HT-29 (cell line): ENCODE measurements at regions not wholly inside any gene's neighbourhood (a gene's known extent, or its start where the extent isn't known, plus 50 kb on each side); places are given as distances from the start of the nearest gene placed in this dataset.

ENCODE experiments used
- DNase-seq: peaks from one replicate; pipeline ENCODE4 v3.0.0-alpha.2; 2015; ENCODE audit warnings: low spot score

DNA sequence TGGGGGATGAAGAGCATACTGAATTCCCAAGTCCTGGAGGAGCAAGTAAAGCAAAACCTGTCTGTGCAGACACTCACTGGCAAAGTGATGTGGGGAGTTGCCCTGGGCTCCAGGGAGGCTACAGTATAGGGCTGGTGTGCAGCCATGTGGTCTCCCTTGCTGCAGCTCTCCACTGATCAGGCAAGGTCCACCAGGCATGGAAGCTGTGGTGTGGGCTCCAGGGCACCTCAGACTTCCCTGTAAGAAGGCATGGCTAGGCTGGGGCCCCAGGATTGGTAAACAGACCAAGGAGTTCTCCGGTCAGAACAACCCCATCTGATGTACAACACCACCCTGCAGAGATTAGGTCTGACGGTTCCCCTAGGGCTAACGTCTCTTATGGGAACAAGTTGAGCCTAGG, 241.9 kb upstream of the NDST4 start:
- no peak for DNase-seq

DNA sequence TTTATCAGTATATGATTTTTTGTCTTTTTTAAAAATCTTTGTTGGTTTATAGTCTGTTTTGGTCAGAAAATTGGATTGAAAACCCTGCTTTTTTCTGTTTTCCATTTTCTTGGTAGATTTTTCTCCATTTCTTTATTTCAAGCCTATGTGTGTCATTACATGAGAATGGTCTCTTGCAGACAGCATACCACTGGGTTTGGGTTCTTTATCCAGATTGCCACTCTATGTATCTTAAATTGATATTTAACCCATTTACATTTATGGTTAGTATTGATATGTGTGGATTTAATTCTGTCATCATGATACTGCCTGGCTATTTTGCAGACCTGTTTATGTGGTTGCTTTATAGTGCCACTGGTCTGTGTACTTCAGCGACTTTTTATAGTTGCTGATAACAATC, 239.9 kb upstream of the NDST4 start:
- DNase-seq: no peak

DNA sequence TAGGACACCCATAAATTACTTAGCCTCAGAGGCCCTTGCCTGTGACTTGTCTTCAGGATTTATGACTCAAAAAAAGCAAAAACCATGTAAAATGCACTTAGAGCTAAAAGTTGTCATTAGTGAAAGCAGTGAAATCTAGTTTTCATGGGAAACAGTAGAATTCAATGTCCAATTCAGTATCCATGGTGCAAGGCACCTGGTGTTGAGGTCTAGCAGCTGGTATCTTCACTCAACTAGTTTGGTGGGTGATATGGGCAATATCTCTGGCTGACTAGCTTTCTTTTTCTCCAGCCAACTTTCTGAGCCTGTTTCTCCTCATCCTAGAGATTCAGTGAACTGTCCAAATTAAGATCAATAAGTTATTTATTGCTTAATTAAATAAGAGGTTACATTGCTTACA, 229.8 kb upstream of the NDST4 start:
- DNase-seq: no peak

DNA sequence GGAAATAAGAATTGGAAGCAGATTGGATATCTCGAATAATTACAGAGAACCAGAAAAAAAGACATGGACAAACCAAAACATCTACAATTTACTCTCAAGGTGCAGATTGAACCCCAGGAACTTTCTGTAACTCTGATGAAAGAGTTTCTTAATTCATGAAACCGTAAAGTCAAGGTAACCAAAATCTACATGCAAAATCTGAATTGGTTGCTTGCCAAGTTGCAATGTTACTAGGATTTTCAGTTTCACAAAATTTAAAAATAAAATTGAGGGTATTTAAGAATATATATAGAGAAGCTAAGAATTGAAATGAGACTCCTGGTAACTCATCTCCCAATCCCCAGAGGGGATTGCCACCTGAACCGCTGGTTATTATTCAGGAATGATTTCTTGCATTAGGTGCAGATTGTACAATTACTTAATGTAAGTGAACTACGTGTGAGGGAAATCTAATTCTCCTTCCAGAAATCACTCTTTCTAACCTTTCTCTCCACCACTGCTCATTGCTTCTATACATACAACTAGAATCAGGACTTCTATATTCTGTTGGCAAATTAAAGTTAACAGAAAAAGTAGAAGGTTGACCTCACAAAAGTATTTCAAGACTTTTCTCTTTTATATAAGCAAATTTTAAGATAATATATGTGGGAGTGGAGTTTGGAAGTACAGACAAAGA, 221.5 kb upstream of the NDST4 start:
- no peak for DNase-seq

DNA sequence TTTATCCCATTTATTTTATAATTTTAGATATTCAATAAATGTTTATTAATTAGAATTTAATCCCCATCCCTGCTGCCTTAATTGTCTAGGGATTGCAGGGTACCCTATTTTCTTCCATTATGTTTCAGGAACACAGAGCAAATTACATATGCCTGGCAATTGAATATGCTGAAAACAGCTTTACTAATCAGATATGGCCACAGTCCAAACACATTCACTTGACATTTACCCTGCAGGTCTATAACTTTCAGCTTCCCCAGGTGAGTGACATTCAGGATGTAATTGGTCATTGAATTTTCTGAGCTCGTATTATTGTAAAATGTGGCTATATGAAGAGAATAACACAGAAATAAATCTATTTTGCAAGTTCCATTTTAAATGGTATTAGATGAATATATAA, 218.7 kb upstream of the NDST4 start:
- DNase-seq: no peak

DNA sequence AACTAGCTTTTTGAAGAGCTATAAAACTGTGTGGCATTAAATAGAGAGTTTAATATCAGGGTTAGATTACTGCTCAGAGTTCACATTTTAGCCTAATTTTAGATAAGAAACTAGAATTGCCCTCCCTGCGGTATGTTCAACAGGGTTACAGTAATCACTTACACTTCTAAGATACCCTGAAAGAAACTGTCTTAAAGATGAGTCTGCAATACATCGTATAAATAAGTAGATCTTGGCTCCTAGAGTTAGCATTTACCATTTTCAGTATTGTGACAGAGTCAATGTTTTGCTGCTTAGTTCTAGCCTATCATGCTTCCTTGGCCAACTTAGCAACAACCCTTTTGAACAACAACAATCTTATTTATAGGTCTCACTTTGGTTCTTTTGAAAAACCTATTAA, 217.8 kb upstream of the NDST4 start:
- DNase-seq: no peak

DNA sequence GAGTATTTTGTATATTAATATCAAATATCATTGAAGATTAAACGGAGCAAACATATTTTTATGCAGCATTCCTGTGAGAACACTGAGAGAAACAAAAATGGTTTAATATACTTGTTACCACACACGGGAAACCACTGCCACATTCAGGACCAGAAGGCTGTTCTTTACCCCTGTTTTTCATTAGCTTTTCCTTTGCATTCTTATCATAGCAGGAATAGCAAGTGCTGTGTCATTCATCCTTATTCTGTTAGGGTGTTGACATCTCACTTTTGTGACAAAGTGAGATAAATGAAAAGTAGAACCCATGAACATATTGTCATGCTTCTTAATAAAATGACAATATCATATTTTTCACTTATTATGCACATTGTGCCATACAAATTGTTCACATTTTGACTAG, 212.4 kb upstream of the NDST4 start:
- no peak for DNase-seq

DNA sequence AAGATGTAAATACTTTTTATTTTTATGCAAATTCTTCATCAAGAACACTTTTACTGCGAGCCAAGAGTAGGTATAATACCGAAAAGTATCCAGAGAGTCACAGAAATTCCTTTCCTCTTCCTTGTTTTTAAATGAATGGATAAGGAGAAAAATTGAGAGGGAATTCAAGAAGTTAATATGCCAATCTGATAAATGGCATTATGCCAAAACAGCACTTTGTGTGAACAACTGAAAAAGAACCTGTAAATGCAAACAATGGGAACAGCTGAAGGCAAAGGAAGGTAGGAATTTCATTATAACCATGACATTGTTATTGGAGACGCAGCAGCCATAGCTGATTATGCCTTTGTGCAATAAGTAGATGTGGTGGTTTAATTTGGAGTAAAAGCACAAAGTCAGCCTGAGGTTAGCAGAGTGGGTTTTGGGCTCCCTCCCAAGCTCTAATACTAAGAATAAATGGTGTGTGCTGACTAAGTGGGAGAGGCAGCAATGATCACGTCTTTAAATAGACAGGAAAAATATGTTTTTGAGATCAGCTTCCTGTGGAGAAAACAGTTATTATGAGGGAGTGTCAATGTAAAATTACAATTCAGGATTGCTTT, 209.8 kb upstream of the NDST4 start:
- DNase-seq: no peak

DNA sequence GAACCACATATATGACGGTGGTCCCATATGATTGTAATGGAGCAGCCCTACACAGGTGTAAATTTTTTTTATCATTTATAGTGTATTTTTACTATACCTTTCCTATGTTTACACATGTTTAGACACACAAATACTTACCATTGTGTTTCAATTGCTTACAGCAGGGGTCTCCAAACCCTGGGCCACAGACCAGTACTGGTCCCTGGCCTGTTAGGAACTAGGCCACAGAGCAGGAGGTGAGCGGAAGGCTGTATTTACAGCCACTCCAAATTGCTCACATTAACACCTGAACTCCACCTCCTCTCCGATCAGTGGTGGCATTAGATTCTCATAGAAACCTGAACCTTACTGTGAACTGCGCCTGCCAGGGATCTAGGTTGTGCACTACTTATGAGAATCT, 201.8 kb upstream of the NDST4 start:
- no peak for DNase-seq

DNA sequence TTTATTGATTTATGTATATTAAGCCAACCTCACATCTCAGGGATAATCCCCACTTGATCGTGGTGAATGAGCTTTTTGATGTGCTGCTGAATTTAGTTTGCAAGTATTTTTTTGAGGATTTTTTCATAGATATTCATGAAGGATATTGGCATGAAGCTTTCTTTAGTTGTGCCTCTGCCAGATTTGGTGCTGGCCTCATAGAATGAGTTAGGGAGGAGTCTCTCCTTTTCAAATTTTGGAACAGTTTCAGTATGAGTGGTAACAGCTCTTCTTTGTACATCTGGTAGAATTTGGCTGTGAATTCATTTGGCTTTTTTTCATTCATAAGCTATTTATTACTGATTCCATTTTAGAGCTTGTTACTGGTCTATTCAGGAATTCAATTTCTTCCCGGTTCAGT, 197.2 kb upstream of the NDST4 start:
- DNase-seq: no peak

DNA sequence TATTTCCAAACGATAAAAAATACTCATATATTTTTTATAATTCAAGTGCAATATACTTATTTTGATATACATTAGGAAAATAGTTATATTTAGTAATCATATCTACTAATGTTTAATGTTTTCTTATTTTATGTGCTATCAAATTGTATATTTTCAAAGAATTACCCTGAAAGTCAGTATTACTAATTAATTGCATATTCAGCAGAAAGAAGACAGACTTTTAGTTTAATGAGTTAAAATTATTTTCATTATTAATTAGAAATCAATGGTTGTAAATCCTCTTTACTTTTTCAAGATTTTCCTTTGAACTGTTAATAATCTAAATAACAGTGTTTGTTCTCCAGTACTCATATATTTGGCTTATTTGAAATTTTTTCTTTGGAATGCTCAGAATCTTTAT, 181.3 kb upstream of the NDST4 start:
- DNase-seq: no peak

DNA sequence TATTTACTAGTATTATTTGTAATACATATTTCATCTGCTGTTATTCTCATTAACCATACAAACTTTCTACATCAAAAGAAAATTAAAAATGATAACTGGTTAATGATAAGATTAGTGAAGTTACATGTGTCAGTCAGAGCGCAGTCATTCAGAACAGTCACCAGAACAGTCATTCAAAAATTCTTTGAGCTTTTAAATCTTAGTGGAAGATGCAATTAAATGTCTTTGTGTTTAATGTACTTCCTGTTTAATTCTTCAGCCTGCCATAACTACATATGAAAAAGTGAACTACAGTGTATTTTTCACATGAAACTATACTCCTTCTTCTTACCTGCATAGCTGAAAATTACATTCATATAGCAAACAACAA, 179.7 kb upstream of the NDST4 start:
- DNase-seq: no peak

DNA sequence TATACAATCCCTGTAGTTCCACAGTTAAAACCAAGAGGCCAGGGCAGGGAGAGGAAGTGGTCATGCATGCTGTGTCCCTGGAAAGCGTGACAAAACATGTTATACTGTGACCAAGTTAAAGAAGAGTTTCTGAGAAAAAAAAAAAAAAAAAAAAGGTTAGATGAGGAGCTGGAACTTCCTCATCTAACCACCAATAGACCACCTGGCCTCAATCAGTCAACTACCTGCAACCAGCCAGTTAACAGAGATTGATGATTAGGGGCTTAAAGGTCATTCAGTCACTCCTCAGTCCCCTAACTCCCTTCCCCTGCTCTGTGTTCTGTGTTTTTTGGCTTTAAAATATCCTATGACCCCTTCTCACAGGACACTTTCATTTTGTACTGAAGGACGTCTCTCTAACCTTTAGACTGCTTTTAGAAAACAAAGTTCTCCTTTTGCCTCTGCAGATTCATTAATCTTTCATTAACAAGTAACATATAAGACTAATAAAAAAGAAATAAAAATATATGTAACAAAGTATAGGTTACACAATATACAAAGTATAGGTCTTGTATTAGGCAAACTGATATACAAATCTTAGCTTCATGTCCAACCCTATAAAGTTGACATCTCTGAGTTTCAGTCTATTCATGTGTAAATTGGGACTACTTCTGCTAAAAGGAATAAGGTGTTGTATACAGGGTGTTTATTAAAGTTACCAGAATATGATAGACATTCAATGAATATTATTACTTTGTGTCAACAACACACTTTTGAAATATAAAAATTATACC, 179.1 kb upstream of the NDST4 start:
- no peak for DNase-seq

DNA sequence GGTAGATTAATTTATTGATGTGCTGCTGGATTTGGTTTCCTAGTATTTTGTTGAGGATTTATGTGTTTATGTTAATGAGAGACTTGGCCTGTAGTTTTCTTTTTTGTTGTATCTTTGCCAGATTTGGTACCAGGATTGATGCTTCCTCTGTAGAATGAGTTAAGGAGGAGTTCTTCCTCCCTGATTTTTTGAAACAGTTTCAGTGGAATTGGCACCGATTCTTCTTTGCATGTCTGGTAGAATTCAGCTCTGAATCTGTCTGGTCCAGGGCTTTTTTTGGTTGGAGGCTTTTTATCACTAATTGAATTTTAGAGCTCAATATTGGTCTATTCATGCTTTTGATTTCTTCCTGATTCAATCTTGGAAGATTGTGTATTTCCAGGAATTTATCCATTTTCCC, 174.0 kb upstream of the NDST4 start:
- DNase-seq: no peak

DNA sequence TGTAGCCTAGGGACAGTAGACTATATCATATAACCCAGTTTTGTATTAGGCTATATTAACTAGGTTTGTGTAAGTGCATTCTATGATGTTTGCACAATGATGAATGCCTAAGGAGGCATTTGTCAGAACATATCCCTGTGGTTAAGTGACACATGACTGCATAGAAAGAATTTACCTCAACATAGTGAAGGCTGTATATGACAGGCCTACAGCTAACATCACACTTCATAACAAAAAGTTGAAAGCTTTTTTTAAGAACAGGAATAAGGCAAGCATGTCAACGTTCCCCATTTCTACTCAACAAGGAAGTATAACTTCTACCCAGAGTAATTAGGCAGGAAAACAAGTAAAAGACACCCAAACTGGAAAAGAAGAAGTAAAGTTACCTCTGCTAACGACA, 165.9 kb upstream of the NDST4 start:
- no peak for DNase-seq

DNA sequence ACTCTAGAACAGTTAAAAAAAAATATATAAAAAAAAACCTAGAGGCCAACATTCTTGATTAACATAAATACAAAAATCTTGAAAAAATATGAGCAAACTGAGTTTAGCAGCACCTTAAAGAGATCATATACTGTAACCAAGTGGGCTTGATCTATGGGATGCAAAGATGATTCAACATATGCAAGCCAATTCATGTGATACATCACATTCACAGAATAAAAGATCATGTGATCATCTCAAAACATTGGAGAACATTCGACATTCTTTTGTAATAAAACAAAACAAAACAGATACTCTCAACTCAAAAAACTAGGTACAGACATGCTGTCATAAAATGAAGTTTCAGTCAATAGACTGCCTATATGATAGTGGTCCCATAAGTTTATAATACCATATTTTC, 165.4 kb upstream of the NDST4 start:
- no peak for DNase-seq

DNA sequence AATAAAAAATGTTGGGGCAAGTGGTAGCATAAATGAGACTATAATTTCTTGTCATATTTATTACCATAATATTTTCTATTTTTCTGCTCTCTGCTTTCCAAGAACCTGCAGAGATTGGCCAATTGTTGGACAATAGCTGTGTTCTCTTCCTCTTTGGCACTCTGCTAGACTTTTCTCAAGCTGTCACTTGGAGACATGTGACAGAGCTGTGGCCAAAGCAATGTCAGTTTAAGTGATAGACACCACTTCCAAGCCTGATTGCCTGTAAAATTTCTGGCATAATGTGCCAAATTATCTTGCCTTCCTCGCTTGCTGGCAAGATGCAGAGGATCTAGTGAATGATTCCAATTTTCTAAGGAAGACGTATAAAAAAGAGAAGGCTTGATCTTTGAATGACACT, 162.2 kb upstream of the NDST4 start:
- DNase-seq: no peak

DNA sequence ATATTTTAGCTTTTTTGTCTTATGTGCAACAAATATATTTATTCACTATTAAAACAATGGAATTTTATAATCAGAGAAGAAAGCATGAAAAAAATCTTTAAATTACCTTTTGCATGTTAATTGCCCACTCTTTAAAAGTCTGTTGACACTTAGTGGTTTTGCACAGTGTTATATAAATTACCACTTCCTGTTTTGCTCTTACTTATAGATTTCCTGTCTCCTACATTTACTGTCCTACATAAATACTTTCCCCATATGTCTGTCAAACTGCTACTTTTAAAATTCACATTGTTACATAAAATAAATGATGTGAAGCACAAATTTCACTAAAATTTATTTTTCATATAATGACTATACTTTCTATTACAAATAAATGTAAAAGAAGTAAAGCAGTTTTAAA, 161.1 kb upstream of the NDST4 start:
- no peak for DNase-seq

DNA sequence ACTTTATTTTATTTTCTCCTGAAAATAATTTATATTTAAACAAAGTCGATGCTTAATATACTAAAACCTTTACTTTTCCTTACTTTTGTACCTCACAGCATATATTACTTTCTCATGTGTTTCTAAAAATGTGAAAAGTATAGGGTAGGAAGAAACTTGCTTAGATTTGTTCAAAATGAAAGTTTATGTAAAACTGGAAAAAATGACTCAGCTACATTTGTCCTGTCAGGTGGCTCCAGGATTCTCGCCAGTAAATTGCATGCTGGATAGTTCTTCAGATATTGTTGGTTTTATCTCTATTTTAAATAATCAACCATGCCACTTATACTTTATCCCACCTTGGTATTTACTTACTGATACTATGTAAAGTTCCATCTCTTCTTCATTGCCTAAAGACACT, 159.2 kb upstream of the NDST4 start:
- no peak for DNase-seq

DNA sequence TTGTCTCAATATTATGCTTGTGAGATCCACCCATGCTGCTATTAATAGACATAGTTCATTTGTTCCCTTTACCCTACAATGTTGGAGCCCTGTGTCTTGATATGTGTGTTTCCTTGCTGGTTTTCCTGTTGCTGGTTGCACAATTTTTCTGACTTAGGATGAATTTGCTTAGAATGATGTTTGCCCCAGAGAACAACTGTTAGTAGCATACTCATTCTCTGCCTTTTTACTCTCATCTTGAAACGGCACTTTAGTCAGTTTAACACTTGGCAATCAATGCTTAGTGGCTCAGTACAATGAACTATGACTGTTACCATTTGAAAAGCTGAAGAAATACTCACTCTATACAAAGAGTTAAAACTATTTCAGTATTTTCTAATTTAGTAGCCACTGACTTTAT, 158.8 kb upstream of the NDST4 start:
- no peak for DNase-seq

DNA sequence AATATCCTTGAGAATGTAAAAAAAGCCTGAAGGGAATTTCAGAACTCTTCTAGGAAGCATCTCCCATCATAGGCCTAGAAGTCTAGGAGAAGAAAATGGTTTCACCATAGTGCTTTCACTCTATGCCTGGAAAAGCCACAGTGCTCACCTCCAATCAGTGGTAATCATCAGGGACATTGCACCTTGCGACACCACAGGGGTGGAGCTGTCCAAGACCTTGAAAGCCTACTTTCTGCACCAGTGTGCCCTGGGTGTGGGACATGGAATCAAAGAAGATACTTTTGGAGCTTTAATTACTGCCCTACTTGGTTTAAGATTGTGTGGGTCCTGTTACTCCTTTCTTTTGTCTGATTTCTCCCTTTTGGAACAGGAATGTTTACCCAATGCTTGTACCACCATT, 146.8 kb upstream of the NDST4 start:
- DNase-seq: no peak

DNA sequence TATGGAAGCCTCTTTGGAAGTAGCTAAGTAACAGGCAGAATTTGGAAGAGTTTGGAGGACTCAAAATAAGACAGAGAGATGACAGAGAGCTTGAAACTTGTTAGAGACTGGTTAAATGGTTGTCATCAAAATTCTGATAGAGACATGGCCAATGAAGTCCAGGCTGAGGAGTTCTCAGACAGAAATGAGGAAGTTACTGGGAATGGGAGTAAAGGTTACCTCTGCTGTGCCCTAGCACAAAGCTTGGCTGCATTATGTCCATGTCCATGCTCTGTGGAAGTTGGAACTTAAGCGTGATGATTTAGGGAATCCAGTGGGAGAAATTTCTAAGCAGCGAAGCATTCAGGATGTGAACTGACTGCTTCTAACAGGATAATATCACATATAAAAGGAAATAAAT, 146.2 kb upstream of the NDST4 start:
- no peak for DNase-seq

DNA sequence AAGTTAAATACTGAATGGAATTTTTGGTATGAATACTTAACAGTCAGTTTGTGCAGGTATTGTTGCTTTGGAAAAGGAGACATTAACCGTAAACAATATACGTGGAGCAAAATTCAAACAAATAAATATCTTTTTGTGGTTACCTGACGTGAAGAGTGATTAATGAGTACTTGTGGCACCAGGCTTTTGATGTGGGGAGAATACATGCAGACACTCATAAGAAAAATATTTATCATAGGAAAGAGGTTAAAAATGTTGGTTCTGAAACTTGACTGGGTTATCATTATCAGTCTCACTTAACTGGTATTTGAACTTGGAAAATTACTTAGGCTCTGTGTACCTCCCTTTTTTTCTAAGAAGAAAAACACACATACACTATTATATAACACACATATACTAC, 136.4 kb upstream of the NDST4 start:
- no peak for DNase-seq
